ENCODE measurements at regions not wholly inside any gene's neighbourhood (a gene's known extent, or its start where the extent isn't known, plus 50 kb on each side); places are given as distances from the start of the nearest gene placed in this dataset. TPM values are rescaled to one million over a fixed set of nuclear protein-coding genes. Genes with fewer than 3 reads are reported as not detected.
A peak's percentile ranks its signal among the peaks of the same experiment; 100 is the strongest.
"Not testable (repeated sequence)": the region's sequence is repeated elsewhere in the genome, so short reads cannot be mapped to it uniquely, and the experiment has no call there.

GRCh38 chr6:71832110-71832764, 54.1 kb upstream of the RIMS1 start:
- H3K4me3 ChIP-seq (ENCODE audit: low read length), result not testable (repeated sequence)

More at GRCh38 chr6:71832110-71832764, 54.1 kb upstream of the RIMS1 start:
- H3K9me3 ChIP-seq (replicated peaks; ENCODE audit: low read length); H3K27me3 ChIP-seq (ENCODE audit: control insufficient read depth, insufficient read depth, low read length); H3K4me2 ChIP-seq (ENCODE audit: low read length); H3K4me1 ChIP-seq (ENCODE audit: control insufficient read depth, insufficient read depth, low read length); H3K9ac ChIP-seq (ENCODE audit: low read depth, low read length); H3K36me3 ChIP-seq (ENCODE audit: insufficient read depth, low read length): not testable (repeated sequence)

Small RNA genes lying in the stretch of these regions (small RNA-seq; reads per million reads assigned to genes)
- gene MIR30A (870 reads per million, percentile 99 among the genes with 10 or more reads in this experiment), gene MIR30C2 (0.84 reads per million, percentile 20 among the genes with 10 or more reads in this experiment), gene RNU4-66P (not detected)
